ENCODE measurements at regions not wholly inside any gene's neighbourhood (a gene's known extent, or its start where the extent isn't known, plus 50 kb on each side); places are given as distances from the start of the nearest gene placed in this dataset.

DNA sequence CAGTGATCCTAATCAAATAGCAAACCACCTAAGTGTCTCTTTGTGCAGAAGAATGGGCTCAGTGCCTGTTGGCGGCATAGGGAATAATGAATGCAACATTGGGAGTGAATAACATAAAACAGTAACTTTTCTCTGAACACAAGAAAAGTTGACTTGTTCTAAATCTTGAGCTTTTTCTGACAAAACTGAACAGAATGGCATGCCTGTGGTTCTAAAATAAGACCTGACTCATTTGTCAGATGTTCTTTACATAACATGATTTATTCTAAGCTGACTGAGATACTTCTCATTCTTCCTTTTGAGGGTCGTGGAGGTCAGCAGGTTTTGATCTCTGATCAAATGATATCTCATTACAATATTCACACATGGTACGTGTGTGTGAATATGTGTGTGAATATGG, 165.4 kb upstream of the WDR1 start:
- no peak overlapping the region for H2AFZ ChIP-seq
- H3K4me1 ChIP-seq (ENCODE audit: insufficient read depth): no peaks in the 10 kb centered on the region
- Mint-ChIP-seq H3K4me3 (no peak overlapping the region), H3K36me3 (ENCODE audit: low read depth) (no peaks in the 10 kb centered on the region), H3K4me1 (0 out of 3 replicates have a peak, but pooled peaks cover 2% of the 10 kb centered on the region), H3K27me3 (ENCODE audit: insufficient read depth, low read depth, poor library complexity) (no peaks in the 10 kb centered on the region), H3K27ac (no peak overlapping the region), H3K9me3 (no peaks in the 10 kb centered on the region)
- H3K27ac ChIP-seq (ENCODE audit: low read depth): no peak overlapping the region
- H4K20me1 ChIP-seq (replicated peaks; ENCODE audit: insufficient read depth): no peaks in the 10 kb centered on the region
- H3K9me2 ChIP-seq (ENCODE audit: insufficient read depth): peaks cover 20% of the 10 kb centered on the region; the same call in 1 of the 2 replicates
- DNase-seq (ENCODE audit: low spot score): no peak
- ATAC-seq: no peak
- H3K79me2 ChIP-seq (replicated peaks; ENCODE audit: insufficient read depth): no peaks in the 10 kb centered on the region
- H3K4me2 ChIP-seq: no peak overlapping the region
- H3K4me3 ChIP-seq: no peak overlapping the region
- no peaks in the 10 kb centered on the region for H3K27me3 ChIP-seq (ENCODE audit: insufficient read depth)
- H3K36me3 ChIP-seq (ENCODE audit: insufficient read depth): no peaks in the 10 kb centered on the region
- TF ChIP-seq ZNF114 (CRISPR knock-in tag; IDR thresholded peaks at IDR 0.05): no peak
- TF ChIP-seq, protein P1, sequence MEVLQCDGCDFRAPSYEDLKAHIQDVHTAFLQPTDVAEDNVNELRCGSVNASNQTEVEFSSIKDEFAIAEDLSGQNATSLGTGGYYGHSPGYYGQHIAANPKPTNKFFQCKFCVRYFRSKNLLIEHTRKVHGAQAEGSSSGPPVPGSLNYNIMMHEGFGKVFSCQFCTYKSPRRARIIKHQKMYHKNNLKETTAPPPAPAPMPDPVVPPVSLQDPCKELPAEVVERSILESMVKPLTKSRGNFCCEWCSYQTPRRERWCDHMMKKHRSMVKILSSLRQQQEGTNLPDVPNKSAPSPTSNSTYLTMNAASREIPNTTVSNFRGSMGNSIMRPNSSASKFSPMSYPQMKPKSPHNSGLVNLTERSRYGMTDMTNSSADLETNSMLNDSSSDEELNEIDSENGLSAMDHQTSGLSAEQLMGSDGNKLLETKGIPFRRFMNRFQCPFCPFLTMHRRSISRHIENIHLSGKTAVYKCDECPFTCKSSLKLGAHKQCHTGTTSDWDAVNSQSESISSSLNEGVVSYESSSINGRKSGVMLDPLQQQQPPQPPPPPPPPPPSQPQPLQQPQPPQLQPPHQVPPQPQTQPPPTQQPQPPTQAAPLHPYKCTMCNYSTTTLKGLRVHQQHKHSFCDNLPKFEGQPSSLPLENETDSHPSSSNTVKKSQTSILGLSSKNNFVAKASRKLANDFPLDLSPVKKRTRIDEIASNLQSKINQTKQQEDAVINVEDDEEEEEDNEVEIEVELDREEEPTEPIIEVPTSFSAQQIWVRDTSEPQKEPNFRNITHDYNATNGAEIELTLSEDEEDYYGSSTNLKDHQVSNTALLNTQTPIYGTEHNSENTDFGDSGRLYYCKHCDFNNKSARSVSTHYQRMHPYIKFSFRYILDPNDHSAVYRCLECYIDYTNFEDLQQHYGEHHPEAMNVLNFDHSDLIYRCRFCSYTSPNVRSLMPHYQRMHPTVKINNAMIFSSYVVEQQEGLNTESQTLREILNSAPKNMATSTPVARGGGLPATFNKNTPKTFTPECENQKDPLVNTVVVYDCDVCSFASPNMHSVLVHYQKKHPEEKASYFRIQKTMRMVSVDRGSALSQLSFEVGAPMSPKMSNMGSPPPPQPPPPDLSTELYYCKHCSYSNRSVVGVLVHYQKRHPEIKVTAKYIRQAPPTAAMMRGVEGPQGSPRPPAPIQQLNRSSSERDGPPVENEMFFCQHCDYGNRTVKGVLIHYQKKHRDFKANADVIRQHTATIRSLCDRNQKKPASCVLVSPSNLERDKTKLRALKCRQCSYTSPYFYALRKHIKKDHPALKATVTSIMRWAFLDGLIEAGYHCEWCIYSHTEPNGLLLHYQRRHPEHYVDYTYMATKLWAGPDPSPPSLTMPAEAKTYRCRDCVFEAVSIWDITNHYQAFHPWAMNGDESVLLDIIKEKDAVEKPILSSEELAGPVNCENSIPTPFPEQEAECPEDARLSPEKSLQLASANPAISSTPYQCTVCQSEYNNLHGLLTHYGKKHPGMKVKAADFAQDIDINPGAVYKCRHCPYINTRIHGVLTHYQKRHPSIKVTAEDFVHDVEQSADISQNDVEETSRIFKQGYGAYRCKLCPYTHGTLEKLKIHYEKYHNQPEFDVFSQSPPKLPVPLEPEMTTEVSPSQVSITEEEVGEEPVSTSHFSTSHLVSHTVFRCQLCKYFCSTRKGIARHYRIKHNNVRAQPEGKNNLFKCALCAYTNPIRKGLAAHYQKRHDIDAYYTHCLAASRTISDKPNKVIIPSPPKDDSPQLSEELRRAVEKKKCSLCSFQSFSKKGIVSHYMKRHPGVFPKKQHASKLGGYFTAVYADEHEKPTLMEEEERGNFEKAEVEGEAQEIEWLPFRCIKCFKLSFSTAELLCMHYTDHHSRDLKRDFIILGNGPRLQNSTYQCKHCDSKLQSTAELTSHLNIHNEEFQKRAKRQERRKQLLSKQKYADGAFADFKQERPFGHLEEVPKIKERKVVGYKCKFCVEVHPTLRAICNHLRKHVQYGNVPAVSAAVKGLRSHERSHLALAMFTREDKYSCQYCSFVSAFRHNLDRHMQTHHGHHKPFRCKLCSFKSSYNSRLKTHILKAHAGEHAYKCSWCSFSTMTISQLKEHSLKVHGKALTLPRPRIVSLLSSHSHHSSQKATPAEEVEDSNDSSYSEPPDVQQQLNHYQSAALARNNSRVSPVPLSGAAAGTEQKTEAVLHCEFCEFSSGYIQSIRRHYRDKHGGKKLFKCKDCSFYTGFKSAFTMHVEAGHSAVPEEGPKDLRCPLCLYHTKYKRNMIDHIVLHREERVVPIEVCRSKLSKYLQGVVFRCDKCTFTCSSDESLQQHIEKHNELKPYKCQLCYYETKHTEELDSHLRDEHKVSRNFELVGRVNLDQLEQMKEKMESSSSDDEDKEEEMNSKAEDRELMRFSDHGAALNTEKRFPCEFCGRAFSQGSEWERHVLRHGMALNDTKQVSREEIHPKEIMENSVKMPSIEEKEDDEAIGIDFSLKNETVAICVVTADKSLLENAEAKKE (CRISPR knock-in tag; IDR thresholded peaks at IDR 0.05): no peak
- TF ChIP-seq POLR2AphosphoS5 (IDR thresholded peaks at IDR 0.05; ENCODE audit: low read depth): no peak
- TF ChIP-seq EZH2 (IDR thresholded peaks at IDR 0.05; ENCODE audit: low read depth, unreplicated experiment): no peak
- TF ChIP-seq NANOG (IDR thresholded peaks at IDR 0.05; ENCODE audit: borderline replicate concordance): no peak
- no peak for TF ChIP-seq ZNF331 (CRISPR knock-in tag; IDR thresholded peaks at IDR 0.05; ENCODE audit: low read depth)
- no peak for TF ChIP-seq CREB1 (CRISPR knock-in tag; IDR thresholded peaks at IDR 0.05; ENCODE audit: low read depth)
- no peak for TF ChIP-seq EZH2phosphoT487 (IDR thresholded peaks at IDR 0.05; ENCODE audit: unreplicated experiment)
- TF ChIP-seq, protein P2, sequence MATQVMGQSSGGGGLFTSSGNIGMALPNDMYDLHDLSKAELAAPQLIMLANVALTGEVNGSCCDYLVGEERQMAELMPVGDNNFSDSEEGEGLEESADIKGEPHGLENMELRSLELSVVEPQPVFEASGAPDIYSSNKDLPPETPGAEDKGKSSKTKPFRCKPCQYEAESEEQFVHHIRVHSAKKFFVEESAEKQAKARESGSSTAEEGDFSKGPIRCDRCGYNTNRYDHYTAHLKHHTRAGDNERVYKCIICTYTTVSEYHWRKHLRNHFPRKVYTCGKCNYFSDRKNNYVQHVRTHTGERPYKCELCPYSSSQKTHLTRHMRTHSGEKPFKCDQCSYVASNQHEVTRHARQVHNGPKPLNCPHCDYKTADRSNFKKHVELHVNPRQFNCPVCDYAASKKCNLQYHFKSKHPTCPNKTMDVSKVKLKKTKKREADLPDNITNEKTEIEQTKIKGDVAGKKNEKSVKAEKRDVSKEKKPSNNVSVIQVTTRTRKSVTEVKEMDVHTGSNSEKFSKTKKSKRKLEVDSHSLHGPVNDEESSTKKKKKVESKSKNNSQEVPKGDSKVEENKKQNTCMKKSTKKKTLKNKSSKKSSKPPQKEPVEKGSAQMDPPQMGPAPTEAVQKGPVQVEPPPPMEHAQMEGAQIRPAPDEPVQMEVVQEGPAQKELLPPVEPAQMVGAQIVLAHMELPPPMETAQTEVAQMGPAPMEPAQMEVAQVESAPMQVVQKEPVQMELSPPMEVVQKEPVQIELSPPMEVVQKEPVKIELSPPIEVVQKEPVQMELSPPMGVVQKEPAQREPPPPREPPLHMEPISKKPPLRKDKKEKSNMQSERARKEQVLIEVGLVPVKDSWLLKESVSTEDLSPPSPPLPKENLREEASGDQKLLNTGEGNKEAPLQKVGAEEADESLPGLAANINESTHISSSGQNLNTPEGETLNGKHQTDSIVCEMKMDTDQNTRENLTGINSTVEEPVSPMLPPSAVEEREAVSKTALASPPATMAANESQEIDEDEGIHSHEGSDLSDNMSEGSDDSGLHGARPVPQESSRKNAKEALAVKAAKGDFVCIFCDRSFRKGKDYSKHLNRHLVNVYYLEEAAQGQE (IDR thresholded peaks at IDR 0.05; ENCODE audit: unreplicated experiment): no peak
- TF ChIP-seq, protein P3, sequence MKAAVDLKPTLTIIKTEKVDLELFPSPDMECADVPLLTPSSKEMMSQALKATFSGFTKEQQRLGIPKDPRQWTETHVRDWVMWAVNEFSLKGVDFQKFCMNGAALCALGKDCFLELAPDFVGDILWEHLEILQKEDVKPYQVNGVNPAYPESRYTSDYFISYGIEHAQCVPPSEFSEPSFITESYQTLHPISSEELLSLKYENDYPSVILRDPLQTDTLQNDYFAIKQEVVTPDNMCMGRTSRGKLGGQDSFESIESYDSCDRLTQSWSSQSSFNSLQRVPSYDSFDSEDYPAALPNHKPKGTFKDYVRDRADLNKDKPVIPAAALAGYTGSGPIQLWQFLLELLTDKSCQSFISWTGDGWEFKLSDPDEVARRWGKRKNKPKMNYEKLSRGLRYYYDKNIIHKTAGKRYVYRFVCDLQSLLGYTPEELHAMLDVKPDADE (IDR thresholded peaks at IDR 0.05): no peak
- TF ChIP-seq, protein P4, sequence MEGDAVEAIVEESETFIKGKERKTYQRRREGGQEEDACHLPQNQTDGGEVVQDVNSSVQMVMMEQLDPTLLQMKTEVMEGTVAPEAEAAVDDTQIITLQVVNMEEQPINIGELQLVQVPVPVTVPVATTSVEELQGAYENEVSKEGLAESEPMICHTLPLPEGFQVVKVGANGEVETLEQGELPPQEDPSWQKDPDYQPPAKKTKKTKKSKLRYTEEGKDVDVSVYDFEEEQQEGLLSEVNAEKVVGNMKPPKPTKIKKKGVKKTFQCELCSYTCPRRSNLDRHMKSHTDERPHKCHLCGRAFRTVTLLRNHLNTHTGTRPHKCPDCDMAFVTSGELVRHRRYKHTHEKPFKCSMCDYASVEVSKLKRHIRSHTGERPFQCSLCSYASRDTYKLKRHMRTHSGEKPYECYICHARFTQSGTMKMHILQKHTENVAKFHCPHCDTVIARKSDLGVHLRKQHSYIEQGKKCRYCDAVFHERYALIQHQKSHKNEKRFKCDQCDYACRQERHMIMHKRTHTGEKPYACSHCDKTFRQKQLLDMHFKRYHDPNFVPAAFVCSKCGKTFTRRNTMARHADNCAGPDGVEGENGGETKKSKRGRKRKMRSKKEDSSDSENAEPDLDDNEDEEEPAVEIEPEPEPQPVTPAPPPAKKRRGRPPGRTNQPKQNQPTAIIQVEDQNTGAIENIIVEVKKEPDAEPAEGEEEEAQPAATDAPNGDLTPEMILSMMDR (conservative IDR thresholded peaks at IDR 0.05; ENCODE audit: low read depth in 2 of 2): no peak
- TF ChIP-seq STAT1 (IDR thresholded peaks at IDR 0.05; ENCODE audit: unreplicated experiment): no peak
- TF ChIP-seq JUNB (IDR thresholded peaks at IDR 0.05; ENCODE audit: unreplicated experiment): no peak
- H3F3A ChIP-seq (replicated peaks; ENCODE audit: low read depth): no peaks in the 10 kb centered on the region

Data from GM23338 (cell line).